Kidney epithelial cell (primary cell): ENCODE measurements at regions not wholly inside any gene's neighbourhood (a gene's known extent, or its start where the extent isn't known, plus 50 kb on each side); places are given as distances from the start of the nearest gene placed in this dataset.

Experiments
- DNase-seq: peaks from one replicate; pipeline ENCODE4 v3.0.0-alpha.2; 2010; ENCODE audit warnings: low read depth
- H3K27me3 ChIP-seq: 2 replicates; pipeline ENCODE4 v1.6.0; 2011; ENCODE audit warnings: low read length; ENCODE audit not compliant: control insufficient read depth, insufficient read depth
- H3K36me3 ChIP-seq: 2 replicates; pipeline ENCODE4 v1.5.1; 2011; ENCODE audit warnings: low read length; ENCODE audit not compliant: control insufficient read depth, insufficient read depth
- H3K4me3 ChIP-seq: 2 replicates; pipeline ENCODE4 v1.5.1; 2011; ENCODE audit warnings: low read depth, mild to moderate bottlenecking, control low read depth, low read length
- TF ChIP-seq, protein P1 (sequence below): IDR thresholded peaks from 2 replicates; pipeline ENCODE4 v1.5.1; 2011; ENCODE audit warnings: mild to moderate bottlenecking, moderate library complexity, low read length, control low read depth, inconsistent platforms; ENCODE audit not compliant: insufficient read depth, poor library complexity, severe bottlenecking

- no peak overlapping the region for H3K4me3 ChIP-seq
- H3K36me3 ChIP-seq: no peaks in the 10 kb centered on the region
- no peak for DNase-seq
Measured at GRCh38 chr2:129438501-129439057, 540.9 kb upstream of the RAB6C start.

GRCh38 chr2:129439406-129440302, 539.8 kb upstream of the RAB6C start:
- Histone ChIP-seq H3K36me3 (no peaks in the 10 kb centered on the region), H3K4me3 (no peak overlapping the region), H3K27me3 (no peaks in the 10 kb centered on the region)
- no peak for DNase-seq
- TF ChIP-seq, protein P1, sequence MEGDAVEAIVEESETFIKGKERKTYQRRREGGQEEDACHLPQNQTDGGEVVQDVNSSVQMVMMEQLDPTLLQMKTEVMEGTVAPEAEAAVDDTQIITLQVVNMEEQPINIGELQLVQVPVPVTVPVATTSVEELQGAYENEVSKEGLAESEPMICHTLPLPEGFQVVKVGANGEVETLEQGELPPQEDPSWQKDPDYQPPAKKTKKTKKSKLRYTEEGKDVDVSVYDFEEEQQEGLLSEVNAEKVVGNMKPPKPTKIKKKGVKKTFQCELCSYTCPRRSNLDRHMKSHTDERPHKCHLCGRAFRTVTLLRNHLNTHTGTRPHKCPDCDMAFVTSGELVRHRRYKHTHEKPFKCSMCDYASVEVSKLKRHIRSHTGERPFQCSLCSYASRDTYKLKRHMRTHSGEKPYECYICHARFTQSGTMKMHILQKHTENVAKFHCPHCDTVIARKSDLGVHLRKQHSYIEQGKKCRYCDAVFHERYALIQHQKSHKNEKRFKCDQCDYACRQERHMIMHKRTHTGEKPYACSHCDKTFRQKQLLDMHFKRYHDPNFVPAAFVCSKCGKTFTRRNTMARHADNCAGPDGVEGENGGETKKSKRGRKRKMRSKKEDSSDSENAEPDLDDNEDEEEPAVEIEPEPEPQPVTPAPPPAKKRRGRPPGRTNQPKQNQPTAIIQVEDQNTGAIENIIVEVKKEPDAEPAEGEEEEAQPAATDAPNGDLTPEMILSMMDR: no peak

More at GRCh38 chr2:129438501-129439057, 540.9 kb upstream of the RAB6C start:
- TF ChIP-seq, protein P1: no peak
- H3K27me3 ChIP-seq: no peaks in the 10 kb centered on the region

DNA sequence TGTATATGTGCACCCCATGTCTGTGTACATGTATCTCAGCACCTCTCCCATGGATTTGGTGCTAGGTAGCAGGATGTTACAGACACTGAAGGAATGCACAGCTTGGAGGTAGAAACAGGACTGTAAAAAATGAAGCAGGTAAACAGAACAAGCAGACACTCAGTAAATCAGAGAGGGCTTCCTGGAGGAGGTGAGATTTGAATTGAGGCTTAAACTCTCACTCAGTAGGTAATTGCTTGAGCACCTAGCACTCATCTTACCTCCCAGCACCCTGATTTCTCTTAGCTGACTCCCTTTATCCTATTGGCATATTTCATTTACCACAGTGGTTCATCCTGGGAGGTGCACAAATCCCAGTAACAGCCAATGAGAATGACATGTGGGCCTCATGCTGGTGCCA, 537.9 kb upstream of the RAB6C start:
- H3K36me3 ChIP-seq: no peaks in the 10 kb centered on the region
- no peak overlapping the region for H3K4me3 ChIP-seq
- DNase-seq: no peak
- no peaks in the 10 kb centered on the region for H3K27me3 ChIP-seq
- TF ChIP-seq, protein P1: no peak

- DNase-seq: no peak
- TF ChIP-seq, protein P1: no peak
Measured at GRCh38 chr2:129443235-129443864, 536.1 kb upstream of the RAB6C start.

DNA sequence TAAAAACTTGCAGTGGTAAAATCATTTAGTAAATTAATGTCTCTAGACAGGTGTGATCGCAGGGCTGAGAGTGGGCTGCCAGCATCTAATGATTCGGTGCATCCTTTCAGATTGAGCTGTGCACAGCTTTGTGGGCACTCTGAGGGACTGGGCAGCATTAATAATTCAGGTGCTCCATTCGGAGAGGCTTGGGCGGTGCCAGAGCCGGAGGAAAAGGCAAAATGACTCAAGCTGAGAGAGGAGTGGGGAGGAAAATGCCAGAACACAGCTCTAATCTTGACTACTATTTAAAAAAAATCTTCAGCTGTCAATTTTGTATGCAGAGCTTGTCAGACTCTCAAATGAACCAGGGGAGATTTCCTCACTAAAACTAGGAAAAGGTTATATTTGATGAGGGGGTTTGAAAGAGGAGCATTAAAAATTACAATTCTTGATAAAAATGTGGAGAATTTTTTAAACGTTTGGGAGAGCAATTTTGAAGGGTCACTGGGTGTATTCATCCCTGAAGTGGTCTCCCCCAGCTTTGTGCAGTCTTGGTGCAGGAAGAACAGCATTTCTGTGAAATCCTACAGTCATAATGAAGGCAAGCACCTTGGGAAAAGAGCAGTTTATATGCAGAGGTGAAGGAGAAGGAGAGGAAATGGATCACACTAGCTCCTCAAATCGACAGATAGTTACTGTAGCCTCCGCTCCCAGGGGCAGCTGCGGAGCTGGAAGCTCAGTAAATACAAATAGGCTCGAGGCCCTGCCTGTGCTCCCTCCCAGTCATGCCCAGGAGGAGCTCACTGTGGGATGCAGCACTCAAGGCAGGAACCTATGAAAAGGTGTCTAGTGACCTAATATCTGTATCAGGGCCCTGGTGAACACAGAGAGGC, 535.4 kb upstream of the RAB6C start:
- TF ChIP-seq, protein P1: no peak
- no peaks in the 10 kb centered on the region for H3K36me3 ChIP-seq
- H3K27me3 ChIP-seq: no peaks in the 10 kb centered on the region
- H3K4me3 ChIP-seq: no peak overlapping the region
- no peak for DNase-seq

More at GRCh38 chr2:129443235-129443864, 536.1 kb upstream of the RAB6C start:
- no peak overlapping the region for H3K4me3 ChIP-seq
- no peaks in the 10 kb centered on the region for H3K36me3 ChIP-seq
- no peaks in the 10 kb centered on the region for H3K27me3 ChIP-seq
